HG03139 (cell line): ENCODE measurements at regions not wholly inside any gene's neighbourhood (a gene's known extent, or its start where the extent isn't known, plus 50 kb on each side); places are given as distances from the start of the nearest gene placed in this dataset.

Experiments used
- ATAC-seq: cut with Tn5 transposase; IDR thresholded peaks from one replicate; pipeline ENCODE4 v1.9.1; 2021; ENCODE audit not compliant: unreplicated experiment

DNA sequence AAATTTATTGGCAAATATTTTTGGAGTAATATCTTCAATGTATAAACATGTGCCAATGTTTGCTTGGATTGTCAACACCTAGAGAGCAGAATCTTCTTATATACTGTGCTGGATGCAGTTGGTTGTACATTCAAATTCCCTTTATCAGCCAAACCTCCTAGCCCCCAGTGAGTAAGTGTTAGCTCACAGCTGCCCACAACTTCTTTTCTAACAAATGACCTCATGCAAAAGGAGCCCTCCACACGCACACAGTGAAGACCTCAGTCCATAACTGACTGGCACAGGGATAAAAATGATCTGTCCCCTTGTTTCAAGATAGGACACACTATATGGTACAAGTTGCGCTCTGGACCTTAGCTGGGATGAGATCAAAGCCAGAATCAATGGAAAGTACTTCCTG, 458.0 kb upstream of the NWD2 start:
- no peak for ATAC-seq

DNA sequence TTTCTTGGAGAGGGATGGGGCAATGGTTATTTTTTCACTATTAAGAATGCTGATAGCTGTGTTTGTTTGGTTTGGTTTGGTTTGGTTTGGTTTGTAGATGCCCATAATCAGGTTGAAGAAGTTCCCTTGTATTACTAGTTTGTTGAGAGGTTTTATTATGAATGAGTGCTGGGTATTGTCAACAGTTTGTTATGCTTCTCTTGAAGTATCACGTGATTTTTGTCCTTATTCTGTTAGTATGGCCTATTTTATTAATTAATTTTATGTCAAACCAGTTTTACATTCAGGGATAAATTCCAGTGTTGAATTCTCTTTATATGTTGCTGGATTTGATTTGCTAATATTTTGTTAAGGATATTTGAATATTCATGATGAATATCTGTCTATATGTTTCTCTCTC, 449.8 kb upstream of the NWD2 start:
- ATAC-seq: no peak

DNA sequence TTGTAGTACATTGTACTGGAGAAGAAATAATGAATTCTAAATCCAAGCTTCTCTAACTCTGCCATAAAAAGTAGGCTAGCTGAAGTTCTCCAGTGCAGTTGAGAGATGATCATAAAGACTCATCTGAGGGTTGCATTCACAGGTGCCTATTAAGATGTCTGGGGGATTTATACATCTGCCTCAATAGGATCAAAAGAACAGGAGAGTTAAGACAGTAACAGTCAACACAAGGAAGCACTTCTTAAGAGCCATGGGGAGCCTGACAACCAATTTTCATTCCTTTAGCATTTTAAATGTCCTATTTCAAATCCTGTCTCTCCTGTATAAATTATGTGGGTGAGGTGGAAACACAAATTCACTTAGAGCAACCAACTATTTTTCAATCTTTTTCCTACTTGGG, 432.4 kb upstream of the NWD2 start:
- no peak for ATAC-seq

DNA sequence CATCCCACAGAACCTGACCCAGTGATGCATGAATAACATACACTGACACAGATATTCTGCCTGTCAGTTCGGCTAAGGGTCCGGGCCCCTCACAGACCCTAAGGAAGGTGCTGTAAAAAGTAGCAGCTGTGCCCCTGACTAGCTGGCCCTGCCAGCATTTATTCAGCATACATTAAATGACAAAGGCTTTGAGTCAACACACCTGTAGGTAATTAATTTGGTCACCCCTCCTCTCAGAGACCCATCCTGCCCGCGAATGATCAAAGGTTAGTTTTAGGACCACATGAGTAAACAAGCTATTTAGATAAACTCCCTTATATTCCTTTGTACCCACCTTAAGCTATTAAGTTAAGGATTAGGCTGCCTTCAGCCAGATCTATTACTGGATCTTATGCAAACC, 429.0 kb upstream of the NWD2 start:
- ATAC-seq: no peak

DNA sequence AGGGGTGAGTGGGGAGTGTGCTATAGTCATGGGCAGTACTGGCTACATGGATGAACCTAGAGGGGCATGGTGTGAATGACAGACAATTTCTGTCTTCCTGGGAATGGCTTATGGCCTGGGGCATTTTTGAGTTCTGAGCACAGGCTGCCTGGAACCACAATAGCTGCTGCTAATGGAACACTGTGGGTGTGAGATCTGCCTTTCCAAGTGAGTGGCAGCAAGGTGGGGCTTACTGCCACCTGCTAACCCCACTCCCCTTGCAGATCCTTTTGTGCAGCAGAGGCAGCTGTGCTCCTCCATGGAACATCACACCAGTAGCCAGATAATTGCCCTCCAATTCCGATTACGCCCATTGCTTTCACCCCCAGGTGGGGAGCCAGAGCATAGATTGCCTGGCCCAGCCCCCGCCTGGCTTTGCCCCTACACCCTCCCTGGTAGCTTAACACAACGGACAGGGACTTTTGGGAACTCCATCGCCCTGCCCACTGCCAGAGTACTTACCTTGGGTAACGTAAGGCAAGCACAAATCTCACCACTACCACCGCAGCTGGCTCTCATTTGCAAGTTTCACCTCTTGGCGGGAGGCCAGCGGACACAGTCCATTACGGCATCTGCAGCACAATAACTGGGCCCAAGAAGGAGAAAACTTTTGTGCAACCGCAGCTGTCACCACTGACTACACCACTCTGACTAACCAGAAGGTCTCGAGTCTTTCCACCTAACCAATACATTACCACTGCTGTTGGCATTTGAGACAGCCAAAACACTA, 421.2 kb upstream of the NWD2 start:
- no peak for ATAC-seq

DNA sequence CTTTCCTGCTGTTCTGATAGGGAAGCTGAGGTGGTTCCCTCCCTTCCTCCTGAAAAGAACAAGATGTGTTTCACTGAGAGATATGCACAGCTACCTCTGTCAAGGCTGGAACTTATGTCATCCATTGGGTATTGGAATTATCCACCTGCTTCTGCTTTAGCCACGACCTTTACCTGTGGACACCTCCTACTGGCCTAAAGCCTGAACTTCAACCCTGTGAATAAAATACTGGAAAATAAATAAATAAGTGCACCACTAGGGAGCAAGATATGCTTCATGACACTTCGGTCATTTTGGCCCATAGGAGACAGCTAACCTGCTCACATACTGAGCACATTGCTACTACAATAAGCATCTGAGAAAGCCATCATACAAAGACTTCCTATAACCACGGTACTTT, 419.9 kb upstream of the NWD2 start:
- no peak for ATAC-seq

DNA sequence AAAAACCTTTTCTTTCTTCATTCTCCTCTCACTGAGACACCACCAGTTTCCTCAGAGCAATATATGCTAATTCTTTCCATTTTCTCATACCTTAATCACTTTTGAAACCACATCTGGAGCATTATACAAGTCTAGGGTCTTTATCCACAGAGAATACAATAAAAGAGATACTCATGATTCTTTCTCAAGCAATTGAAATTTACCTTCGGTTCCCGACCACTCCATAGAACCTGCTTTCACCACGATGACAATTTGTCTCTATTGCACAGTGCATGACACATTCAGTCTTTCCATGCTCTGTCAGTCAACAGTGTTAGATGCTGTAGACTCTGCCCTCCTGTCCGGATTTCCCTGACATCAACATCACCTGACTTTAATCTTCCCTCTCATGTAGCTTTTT, 409.3 kb upstream of the NWD2 start:
- no peak for ATAC-seq

DNA sequence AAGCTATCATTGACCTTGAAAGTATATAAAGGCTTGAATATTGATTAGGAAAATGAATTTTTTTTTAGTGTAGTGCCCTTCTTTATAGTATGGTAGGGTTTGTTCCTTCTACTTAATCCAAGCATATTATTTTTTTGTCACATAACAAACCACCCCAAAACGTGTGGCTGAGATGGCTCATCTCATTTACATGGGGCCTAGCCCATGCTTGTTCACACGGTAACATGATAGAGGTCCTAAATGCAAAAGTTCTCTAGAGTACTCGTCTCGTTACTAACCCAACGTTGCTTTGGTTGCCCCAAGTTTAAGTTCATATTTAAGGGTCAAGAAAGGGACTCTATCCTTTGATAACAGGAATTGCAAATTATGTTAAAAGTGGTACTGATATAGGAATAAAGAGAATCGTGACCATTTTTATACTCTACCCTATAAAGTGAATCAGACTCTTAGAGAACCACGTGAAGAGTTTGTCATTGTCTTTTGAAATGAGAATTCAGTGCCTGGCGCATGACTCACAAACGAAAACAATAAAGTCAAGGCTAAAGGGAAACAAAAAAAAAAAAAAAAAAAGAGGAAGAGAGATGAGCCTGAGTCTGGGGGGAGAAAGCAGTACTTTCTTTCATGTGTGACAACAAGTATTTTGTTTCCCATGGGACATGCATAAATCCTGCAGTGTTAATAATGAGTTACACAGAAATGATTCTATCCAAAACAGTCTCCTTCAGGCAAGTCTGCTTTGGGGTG, 402.8 kb upstream of the NWD2 start:
- no peak for ATAC-seq

DNA sequence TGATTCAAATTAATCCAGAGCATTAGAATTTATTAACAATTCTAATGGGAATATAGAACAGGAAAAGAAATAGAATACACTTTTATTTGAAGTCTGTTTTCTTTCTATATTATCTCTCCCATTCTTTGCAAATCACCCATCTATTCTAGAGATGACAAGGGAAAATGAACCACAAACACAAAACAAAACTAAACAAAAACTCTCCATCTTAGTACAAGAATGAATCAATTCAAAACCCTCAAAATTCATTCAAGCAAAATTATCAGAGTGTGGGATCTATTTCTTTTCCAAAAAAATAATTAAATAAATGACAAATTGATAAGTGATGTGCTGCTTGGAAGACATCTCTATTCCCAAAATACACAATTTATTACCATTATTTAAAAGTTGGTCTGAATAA, 400.1 kb upstream of the NWD2 start:
- ATAC-seq: no peak

DNA sequence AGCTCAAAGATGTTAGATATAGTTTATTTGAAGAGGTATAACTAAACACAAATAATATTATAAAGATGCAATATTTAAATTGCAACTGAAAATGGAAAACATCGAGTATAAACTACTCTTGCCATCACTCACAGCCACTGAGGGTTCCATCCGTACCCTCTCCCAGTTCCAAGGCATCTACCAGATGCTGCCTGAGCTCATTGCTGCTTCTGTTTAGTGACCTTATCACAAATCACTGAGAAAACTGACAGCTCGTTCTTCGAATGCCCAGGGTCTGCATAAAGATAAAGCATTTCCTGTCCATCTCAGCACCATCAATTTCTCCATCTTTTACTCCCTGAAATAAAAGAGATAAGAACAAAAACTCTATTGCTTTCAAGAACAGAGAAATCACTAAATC, 391.7 kb upstream of the NWD2 start:
- no peak for ATAC-seq

DNA sequence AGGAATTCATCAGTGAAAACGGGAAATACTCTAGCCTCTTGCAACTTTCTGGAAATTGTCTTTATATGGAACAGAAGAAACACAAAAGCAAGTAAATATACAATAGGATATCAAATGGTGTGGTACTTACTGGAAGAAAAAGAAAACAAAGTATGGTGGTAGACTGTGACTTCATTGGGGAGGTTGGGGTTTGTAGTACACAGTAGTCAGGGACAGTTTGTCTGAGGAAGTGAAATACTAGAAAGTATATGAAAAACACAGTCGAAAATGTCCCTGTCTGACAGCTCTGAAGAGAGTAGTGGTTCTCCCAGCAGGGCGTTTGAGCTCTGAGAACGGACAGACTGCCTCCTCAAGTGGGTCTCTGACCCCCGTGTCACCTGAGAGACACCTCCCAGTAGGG, 390.0 kb upstream of the NWD2 start:
- ATAC-seq: no peak

DNA sequence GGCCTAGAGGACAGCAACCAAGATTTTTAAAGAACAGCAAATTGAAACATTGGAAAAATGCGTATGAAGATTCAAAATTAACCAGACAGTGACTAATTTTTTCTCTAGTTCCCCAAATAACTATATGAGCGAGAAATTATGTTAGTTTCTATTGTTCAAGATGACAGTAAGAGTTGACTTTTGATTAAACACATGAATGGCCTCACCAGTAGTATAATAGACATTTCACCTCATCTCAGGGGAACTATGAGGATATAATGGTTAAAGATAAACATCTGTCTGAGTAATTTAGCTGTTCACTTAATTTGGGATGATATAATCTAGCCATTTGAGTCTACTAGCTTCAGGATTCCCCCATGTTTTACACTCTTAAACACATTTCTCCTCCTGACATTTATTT, 380.9 kb upstream of the NWD2 start:
- ATAC-seq: no peak

DNA sequence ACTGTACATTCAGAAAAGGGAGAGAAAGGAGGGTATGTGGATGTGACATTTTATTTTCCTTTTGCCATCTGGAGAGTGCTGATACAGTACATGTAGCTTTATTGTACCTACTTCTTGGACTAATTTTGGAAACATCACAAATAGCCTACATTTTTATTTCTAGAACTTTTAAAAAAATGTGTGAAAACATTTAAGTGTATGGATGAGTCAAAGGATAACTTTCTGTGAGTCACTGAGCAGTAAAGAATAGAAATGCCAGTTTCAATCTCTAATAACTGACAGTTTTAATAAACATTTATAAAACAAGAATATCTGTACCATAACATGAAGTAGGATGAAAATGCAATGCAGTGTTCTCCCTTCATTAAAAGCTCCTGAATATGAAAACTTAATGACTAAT, 374.4 kb upstream of the NWD2 start:
- ATAC-seq: no peak

DNA sequence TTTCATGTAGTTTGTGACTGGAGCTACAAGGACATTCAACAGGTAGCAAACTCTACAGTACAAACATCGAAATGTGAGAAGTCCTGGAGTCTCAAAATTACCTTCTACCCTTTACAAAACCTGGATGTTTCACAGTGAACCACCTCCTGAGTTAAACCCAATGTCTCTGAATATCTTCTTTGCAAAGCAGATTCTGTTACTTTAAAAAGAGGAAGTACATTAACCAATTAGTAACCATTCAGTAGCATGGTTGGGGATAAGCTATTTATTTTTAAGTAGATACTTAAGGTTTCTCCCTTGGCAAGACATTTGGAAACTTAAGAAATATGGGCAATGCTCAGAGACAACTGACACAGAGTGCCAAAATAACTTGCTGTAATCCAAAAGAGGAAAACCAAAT, 371.9 kb upstream of the NWD2 start:
- ATAC-seq: no peak

DNA sequence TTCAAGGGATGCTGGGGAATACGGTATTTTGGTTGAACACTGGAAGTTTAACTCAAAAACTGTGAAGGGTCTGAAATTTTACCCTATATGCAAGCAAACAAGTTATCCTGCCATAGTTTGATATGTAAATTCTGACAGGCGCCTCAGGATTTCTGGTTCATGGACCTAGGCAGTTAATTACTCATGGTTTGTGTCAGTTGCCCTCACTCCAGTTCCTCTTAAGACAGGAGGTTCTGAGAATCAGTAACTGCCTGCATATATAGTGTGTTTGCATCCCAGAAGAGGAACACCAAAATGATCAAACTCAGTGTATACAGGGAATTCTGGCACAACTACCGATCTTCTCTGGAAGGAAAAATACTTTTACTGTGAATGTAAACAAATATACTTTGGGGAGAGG, 360.4 kb upstream of the NWD2 start:
- ATAC-seq: no peak

DNA sequence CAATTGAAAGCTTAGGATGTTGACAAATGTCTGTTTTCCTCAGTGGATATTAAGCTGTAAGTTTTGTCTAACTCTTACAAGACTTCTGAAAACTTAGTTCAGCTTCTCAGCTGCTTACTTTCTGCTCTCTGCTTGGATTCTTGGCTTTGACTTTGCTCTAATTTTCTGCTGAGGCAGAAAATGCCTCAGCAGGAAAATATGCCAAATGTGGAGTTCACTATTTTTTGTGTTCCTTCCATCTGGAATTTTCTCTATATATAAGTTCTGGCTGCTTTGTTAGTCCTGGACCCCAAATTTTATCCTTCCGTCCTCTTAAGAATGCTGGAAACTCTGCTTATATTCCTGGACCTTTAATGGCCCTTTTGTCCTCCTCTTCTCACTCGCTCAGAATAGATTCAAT, 352.6 kb upstream of the NWD2 start:
- no peak for ATAC-seq

DNA sequence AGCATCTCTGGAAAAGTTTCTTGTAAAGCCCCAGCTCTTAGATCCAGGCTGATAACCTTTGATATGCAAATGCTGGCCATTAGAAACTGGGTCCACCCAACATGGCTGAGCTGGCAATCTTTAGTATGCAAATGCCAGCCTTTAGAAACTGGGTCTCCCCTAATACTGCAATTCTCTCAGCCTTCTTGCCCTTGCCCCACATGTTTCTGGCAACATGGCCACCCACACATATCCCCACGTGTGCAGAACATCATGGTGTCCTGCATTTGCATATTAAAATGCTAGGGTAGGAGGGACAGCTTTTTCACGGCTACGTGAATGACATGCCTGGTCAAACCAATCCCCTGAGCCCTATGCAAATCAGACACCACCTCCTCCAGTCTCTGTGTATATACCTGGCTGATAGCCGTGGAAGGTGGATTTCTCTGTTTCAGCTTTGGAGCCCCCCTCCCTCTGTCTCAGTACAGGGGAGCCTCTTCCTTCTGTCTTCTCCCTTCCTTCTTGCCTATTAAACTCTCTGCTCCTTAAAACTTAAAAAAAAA, 344.0 kb upstream of the NWD2 start:
- ATAC-seq: no peak

DNA sequence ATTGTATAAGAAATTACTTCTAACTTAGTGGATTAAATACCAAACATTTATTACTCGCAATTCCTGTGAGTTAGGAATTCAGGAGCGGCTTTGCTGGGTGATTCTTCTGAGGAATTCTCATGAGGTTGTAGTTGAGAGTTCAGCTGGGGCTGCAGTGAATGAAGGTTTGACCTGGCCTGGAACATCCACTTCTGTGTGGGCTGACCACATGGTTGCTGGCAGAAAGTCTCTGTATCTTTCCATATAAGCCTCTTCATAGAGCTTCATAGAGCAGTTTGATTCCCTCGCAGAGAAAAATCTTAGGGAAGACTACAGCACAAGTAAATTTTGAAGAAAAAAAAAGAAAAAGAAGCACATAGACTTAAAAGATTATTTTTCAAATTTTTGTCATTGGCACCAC, 339.7 kb upstream of the NWD2 start:
- no peak for ATAC-seq

DNA sequence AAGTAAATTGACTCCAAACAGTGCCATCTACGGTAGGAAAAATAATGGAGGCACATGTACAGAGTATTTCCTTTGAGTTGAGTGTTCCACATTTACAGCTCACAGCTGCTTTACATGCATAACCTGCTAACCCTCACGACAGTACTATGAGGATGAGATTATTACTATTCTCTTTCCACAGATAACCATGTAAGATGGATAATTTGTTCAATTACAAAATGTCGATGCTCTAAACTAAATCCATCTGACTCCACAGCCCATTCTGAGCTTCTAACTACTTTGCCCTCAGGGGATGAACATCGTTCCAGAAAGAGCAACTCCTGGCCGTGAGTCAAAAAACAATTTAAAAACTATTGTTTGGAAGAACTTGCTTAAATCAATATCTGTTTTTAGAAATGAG, 330.4 kb upstream of the NWD2 start:
- ATAC-seq: no peak

DNA sequence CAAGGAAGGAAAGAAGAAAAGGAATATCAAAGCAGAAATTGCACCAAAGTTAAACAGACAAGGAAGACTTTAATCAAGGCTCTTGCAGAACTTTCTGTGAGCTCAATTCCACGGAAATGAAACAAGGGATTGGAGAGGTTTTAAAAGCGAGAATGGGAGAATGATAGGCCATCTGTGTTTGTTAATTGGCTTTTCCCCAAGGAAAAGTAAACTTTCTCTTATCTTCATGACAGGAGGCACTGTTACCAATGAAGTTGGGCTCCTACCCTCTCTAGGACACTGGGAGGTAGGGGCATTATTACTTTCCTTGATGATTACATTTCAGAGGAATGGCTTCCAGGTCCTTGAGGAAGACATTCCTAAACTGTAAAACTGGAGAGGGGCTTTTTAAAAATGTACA, 328.8 kb upstream of the NWD2 start:
- ATAC-seq: no peak

DNA sequence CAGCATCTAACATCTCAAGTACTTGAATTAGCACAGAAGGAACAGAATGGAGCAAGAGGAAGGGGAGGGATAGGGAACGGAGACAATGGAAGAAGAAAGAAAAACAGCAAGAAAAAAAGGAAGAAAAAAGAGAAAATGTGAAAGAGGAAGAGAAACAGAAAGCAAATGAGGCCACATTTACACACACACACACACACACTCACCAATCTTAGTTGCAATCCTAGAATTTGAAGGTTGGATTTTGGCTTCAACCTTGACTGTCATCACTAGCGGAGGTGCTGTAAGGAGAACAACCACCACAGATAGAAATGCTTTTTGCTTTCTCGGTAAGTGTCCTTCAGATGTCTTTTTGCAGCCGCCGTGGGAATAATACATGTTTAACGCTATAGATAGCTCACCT, 327.1 kb upstream of the NWD2 start:
- ATAC-seq: no peak

DNA sequence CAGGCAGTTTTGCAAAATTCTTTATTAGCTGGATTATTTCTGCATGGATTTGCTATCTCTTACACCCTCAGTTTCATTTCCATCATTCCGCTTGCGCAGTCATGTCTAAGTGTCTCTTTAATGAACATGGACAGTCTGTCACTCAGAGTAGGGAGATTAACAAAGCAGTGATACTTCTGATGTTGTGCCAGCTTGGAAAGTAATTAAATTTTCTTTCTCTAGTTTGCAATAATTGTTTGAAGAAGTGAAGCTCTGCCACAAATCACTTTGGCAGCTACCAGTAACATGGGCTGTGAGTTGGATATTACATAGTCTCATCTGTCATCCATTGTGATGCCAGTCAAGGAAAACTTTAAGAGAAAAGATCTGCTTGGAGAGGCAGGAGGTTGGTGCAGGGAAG, 324.8 kb upstream of the NWD2 start:
- ATAC-seq: no peak
